ENCODE measurements at regions not wholly inside any gene's neighbourhood (a gene's known extent, or its start where the extent isn't known, plus 50 kb on each side); places are given as distances from the start of the nearest gene placed in this dataset.
"Not testable (repeated sequence)": the region's sequence is repeated elsewhere in the genome, so short reads cannot be mapped to it uniquely, and the experiment has no call there.

- not testable (repeated sequence) for TF ChIP-seq CTCF (IDR thresholded peaks at IDR 0.05); JUN (CRISPR knock-in tag; IDR thresholded peaks at IDR 0.05); AFF4 (CRISPR knock-in tag; IDR thresholded peaks at IDR 0.05; ENCODE audit: borderline replicate concordance); ZNF423 (CRISPR knock-in tag; IDR thresholded peaks at IDR 0.05); SMAD3 (CRISPR knock-in tag; IDR thresholded peaks at IDR 0.05; ENCODE audit: borderline replicate concordance); ZNF138 (CRISPR knock-in tag; conservative IDR thresholded peaks at IDR 0.05); ZNF263 (CRISPR knock-in tag; IDR thresholded peaks at IDR 0.05; ENCODE audit: low read depth); NFATC4 (CRISPR knock-in tag; IDR thresholded peaks at IDR 0.05); NFYB (CRISPR knock-in tag; conservative IDR thresholded peaks at IDR 0.05; ENCODE audit: low read depth); ERG (CRISPR knock-in tag; IDR thresholded peaks at IDR 0.05)
- TF ChIP-seq, protein P1, sequence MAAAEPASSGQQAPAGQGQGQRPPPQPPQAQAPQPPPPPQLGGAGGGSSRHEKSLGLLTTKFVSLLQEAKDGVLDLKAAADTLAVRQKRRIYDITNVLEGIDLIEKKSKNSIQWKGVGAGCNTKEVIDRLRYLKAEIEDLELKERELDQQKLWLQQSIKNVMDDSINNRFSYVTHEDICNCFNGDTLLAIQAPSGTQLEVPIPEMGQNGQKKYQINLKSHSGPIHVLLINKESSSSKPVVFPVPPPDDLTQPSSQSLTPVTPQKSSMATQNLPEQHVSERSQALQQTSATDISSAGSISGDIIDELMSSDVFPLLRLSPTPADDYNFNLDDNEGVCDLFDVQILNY (CRISPR knock-in tag; IDR thresholded peaks at IDR 0.05): not testable (repeated sequence)
- TF ChIP-seq, protein P2, sequence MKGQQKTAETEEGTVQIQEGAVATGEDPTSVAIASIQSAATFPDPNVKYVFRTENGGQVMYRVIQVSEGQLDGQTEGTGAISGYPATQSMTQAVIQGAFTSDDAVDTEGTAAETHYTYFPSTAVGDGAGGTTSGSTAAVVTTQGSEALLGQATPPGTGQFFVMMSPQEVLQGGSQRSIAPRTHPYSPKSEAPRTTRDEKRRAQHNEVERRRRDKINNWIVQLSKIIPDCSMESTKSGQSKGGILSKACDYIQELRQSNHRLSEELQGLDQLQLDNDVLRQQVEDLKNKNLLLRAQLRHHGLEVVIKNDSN (CRISPR knock-in tag; IDR thresholded peaks at IDR 0.05): not testable (repeated sequence)
- TF ChIP-seq, protein P3, sequence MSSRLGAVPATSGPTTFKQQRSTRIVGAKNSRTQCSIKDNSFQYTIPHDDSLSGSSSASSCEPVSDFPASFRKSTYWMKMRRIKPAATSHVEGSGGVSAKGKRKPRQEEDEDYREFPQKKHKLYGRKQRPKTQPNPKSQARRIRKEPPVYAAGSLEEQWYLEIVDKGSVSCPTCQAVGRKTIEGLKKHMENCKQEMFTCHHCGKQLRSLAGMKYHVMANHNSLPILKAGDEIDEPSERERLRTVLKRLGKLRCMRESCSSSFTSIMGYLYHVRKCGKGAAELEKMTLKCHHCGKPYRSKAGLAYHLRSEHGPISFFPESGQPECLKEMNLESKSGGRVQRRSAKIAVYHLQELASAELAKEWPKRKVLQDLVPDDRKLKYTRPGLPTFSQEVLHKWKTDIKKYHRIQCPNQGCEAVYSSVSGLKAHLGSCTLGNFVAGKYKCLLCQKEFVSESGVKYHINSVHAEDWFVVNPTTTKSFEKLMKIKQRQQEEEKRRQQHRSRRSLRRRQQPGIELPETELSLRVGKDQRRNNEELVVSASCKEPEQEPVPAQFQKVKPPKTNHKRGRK (CRISPR knock-in tag; IDR thresholded peaks at IDR 0.05; ENCODE audit: borderline replicate concordance): not testable (repeated sequence)
These were observed 50.6 kb upstream of the MYL10 start for GRCh38 chr7:101679653-101680173.
